Prostate gland (tissue), 2 donors: ENCODE measurements at regions not wholly inside any gene's neighbourhood (a gene's known extent, or its start where the extent isn't known, plus 50 kb on each side); places are given as distances from the start of the nearest gene placed in this dataset.

Experiments used
- DNase-seq: peaks from one replicate; pipeline ENCODE4 v3.0.0-alpha.2; 2019; ENCODE audit warnings: low spot score
- H3K27ac ChIP-seq, 2 donors: fragments of 200-600 bp; sonication (generic); 2 replicates each; pipeline ENCODE4 v1.5.1; 2017 to 2019
- H3K27me3 ChIP-seq: fragments of 200-600 bp; sonication (generic); replicated peaks from 2 replicates; pipeline ENCODE4 v1.5.1; 2019; ENCODE audit not compliant: insufficient read depth
- H3K36me3 ChIP-seq, 2 donors: fragments of 200-600 bp; sonication (generic); 1 replicate in 1 of 2; 2 replicates in 1 of 2; pipeline versions ENCODE4 v1.5.1 to v1.8.1; 2017 to 2019
- H3K4me1 ChIP-seq: fragments of 200-600 bp; sonication (generic); replicated peaks from 2 replicates; pipeline ENCODE4 v1.5.1; 2019
- H3K4me3 ChIP-seq, 2 donors: fragments of 200-600 bp; sonication (generic); 2 replicates each; pipeline ENCODE4 v1.5.1; 2017 to 2019
- H3K9me3 ChIP-seq: fragments of 200-600 bp; sonication (generic); 2 replicates; pipeline ENCODE4 v1.5.1; 2017
- POLR2A ChIP-seq: fragments of 450-650 bp; IDR thresholded peaks from one replicate; pipeline ENCODE4 v1.6.1; 2016; ENCODE audit warnings: antibody characterized with exemption, mild to moderate bottlenecking
- POLR2AphosphoS5 ChIP-seq: sonication (generic); formaldehyde crosslinking; IDR thresholded peaks from one replicate; pipeline ENCODE4 v1.6.1; 2017; ENCODE audit warnings: antibody characterized with exemption
- WGBS: methylation state at CpG from one replicate; pipeline ENCODE4 v1.1.5; 2018; 5-methylcytosine and 5-hydroxymethylcytosine counted together
- intact Hi-C: fragments of 100-400 bp; cut with DNase I; formaldehyde crosslinking; loops from one replicate; pipeline ENCODE4 v1.14.2; 2022
- TF ChIP-seq, protein P1 (sequence below), 4 experiments: fragments of 200-600 bp in 2 of 4; fragments of 450-650 bp in 2 of 4; sonication (generic) in 2 of 4; IDR thresholded peaks; 1 replicate in 3 of 4; 2 replicates in 1 of 4; pipeline ENCODE4 v1.5.1; 2016 to 2019; ENCODE audit warnings: antibody characterized with exemption in 4 of 4, mild to moderate bottlenecking in 2 of 4, moderate library complexity in 2 of 4

DNA sequence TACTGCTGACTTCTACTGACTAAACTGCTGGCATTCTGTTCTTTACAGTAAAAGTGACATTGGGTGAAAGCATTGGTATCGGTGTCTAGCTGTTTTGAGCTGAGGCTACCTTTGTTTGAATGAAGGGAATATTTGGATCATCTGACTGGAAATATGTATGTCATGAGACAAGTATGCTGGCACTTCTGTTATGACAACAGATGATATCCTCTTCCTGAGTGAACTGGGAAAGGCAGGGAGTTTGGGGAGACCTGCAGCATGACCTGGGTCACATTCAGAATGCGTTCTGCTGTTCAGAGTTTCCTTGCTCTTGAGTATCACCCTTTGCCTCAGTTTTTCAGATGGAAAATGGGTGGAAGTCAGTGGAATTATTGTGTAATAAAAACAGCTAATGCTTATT, 81.8 kb downstream of the PLCE1 start:
- WGBS = 90% methylated on average over 2 of the region's 2 CpGs
- Histone ChIP-seq H3K4me3 (no peak overlapping the region), H3K9me3 (no peaks in the 10 kb centered on the region), H3K27me3 (no peaks in the 10 kb centered on the region), H3K36me3 (no peaks in the 10 kb centered on the region), H3K4me1 (peaks cover 9% of the 10 kb centered on the region), H3K27ac (no peak overlapping the region)
- TF ChIP-seq POLR2A (no peak), POLR2AphosphoS5 (no peak)
- TF ChIP-seq, protein P1, sequence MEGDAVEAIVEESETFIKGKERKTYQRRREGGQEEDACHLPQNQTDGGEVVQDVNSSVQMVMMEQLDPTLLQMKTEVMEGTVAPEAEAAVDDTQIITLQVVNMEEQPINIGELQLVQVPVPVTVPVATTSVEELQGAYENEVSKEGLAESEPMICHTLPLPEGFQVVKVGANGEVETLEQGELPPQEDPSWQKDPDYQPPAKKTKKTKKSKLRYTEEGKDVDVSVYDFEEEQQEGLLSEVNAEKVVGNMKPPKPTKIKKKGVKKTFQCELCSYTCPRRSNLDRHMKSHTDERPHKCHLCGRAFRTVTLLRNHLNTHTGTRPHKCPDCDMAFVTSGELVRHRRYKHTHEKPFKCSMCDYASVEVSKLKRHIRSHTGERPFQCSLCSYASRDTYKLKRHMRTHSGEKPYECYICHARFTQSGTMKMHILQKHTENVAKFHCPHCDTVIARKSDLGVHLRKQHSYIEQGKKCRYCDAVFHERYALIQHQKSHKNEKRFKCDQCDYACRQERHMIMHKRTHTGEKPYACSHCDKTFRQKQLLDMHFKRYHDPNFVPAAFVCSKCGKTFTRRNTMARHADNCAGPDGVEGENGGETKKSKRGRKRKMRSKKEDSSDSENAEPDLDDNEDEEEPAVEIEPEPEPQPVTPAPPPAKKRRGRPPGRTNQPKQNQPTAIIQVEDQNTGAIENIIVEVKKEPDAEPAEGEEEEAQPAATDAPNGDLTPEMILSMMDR (IDR thresholded peaks at IDR 0.05) = no peak
- no peak for DNase-seq
- intact Hi-C loops = loop anchor here (5.0 to 10.0 kb wide), 2 partner anchors 158 to 369 kb away; no protein-coding TSS in a partner anchor

DNA sequence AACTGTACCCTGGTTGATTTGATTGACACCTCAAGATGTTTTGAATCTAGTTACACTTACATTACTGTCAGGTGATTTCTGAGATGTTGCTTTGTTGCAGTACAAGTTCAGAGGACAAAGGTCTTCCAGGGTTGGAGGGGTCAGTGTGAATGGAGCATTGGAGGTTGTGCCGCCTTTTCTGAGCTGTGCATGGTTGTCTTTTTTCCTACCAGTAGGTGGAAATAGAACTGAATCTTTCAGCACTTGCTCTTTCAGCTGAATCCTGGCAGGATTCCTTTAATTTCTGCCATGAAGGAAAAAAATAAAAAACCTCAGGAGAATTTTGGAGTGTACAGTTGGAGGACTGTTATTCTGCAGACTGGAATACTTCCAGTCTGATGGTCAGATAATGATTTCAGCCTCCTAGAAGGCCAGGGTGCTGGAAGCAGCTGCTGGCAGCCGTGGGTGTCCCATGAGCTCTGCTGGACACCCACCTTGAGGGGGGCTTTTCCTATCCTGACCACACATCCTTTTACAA, 82.7 kb downstream of the PLCE1 start:
- 15% methylated on average over 2 of the region's 2 CpGs for WGBS
- Histone ChIP-seq H3K4me1 (peaks cover 9% of the 10 kb centered on the region), H3K27me3 (no peaks in the 10 kb centered on the region), H3K36me3 (no peaks in the 10 kb centered on the region), H3K4me3 (no peak overlapping the region), H3K27ac (no peak overlapping the region), H3K9me3 (no peaks in the 10 kb centered on the region)
- no peak for TF ChIP-seq POLR2AphosphoS5
- TF ChIP-seq POLR2A = no peak
- TF ChIP-seq, protein P1 (IDR thresholded peaks at IDR 0.05) = peak in 2 of 4 experiments; percentile 24 to 49
- intact Hi-C loops = loop anchor here (2.0 to 10.0 kb wide), 3 partner anchors 159 to 368 kb away; no protein-coding TSS in a partner anchor
- no peak for DNase-seq

DNA sequence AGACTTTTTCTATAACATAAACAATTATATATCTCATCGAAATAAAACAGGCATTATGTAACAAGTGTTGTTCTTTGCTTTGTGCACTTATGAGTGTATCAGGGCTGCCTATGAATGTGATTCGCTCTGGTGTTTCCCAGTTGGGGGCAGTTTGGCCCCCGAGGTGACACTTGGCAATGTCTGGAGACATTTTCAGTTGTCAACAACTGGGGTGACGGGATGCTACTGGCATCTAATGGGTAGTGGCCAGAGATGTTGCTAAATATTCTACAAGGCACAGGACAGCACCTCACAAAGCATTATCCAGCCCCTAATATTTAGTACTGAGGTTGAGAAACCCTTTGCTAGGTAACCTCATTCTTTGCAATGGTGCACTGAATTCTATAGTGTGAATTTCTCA, 83.3 kb downstream of the PLCE1 start:
- DNase-seq = no peak
- H3K27ac ChIP-seq = no peak overlapping the region
- peaks cover 9% of the 10 kb centered on the region for H3K4me1 ChIP-seq
- H3K9me3 ChIP-seq = no peaks in the 10 kb centered on the region
- H3K27me3 ChIP-seq = no peaks in the 10 kb centered on the region
- TF ChIP-seq POLR2AphosphoS5 (no peak), POLR2A (no peak)
- TF ChIP-seq, protein P1 (IDR thresholded peaks at IDR 0.05) = no peak
- H3K4me3 ChIP-seq = no peak overlapping the region
- H3K36me3 ChIP-seq = no peaks in the 10 kb centered on the region
- WGBS = 60% methylated on average over 4 of the region's 4 CpGs
- intact Hi-C loops = loop anchor here (2.0 to 10.0 kb wide), 3 partner anchors 160 to 368 kb away; no protein-coding TSS in a partner anchor

DNA sequence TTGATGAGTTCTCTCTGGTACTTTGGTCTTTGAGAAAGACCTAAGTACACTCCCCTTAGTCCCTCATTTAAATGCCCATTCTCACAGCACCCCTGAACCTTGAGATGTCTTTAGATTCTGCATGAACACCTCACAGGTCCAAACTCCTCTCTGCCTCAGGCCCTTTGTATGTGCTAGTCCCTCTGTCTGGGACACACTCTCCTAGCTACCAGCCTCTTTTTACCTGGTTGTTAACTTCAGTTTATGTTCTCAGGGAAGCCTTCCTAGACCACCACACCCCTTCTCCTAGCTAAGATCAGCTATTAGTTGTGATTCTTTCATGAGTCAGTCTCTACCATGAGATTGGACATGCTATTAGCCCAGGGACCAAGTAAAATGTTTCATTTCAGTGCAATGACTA, 86.4 kb downstream of the PLCE1 start:
- no peaks in the 10 kb centered on the region for H3K36me3 ChIP-seq
- intact Hi-C loops = no loop called here

More for the DNA sequence above, 86.4 kb downstream of the PLCE1 start:
- TF ChIP-seq, protein P1 (IDR thresholded peaks at IDR 0.05) = no peak
- TF ChIP-seq POLR2AphosphoS5 (no peak), POLR2A (no peak)
- Histone ChIP-seq H3K4me3 (no peak overlapping the region), H3K27ac (no peak overlapping the region), H3K27me3 (no peaks in the 10 kb centered on the region), H3K4me1 (peaks cover 9% of the 10 kb centered on the region), H3K9me3 (no peaks in the 10 kb centered on the region)
- no peak for DNase-seq
